ENCODE measurements at regions not wholly inside any gene's neighbourhood (a gene's known extent, or its start where the extent isn't known, plus 50 kb on each side); places are given as distances from the start of the nearest gene placed in this dataset.

DNA sequence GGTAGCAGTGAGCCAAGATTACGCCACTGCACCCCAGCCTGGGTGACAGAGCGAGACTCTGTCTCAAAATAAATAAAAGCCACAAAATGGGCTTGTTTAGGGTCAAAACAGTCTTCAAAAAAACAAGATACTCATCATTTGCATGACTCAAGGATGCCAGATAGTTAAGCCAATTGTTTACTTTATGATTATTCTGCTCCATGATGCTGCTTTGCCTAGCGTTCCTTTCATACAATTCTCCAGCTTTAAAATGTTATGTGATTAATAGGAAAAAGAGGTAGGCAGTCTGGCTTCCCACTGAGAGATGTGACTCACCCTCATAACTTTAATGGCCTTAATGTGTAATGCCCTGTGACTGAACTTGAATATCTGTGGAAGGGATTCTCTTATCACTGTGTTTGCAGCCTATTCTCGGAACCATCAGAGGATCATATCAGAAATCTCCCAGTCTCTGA, 364.6 kb upstream of the TRPC7 start:
- H3K4ac ChIP-seq (replicated peaks; ENCODE audit: insufficient read length, low read depth, low read length) = no peak overlapping the region
- H3K27me3 ChIP-seq (replicated peaks in 1 of 4; ENCODE audit: control insufficient read depth in 3 of 4, extremely low read depth in 1 of 4, insufficient read depth in 3 of 4, low read length in 3 of 4) = no peaks in the 10 kb centered on the region
- H3K14ac ChIP-seq (ENCODE audit: insufficient read length) = no peak overlapping the region
- ChIA-PET POLR2A (ENCODE audit: partially characterized antibody) (no interaction called here), CTCF (ENCODE audit: partially characterized antibody) (interaction anchor here (0.8 to 1.3 kb wide), 3 partner anchors 9 to 44 kb away, joined by 3 to 4 read pairs (median 3); no protein-coding TSS in a partner anchor)
- no peak for TF ChIP-seq SIRT6 (IDR thresholded peaks at IDR 0.05; ENCODE audit: low read length)
- H4K91ac ChIP-seq (replicated peaks; ENCODE audit: insufficient read length, low read length) = no peak overlapping the region
- no peak overlapping the region for H2AFZ ChIP-seq (ENCODE audit: low read length)
- H2BK15ac ChIP-seq (ENCODE audit: low read length) = no peak overlapping the region
- peaks cover 0 to 6% of the 10 kb centered on the region in 2 experiments; a peak in 1 of 4 replicates for H3K9me3 ChIP-seq (ENCODE audit: insufficient read depth in 2 of 2, low read depth in 1 of 2, low read length in 1 of 2)
- H2BK20ac ChIP-seq (ENCODE audit: low read length) = no peak overlapping the region
- 92% methylated on average over 4 of the region's 4 CpGs; no CpG with 5 or more reads in 1 of the 2 experiments for WGBS, 2 experiments (ENCODE audit: extremely low coverage in 1 of 2, insufficient coverage in 1 of 2, insufficient read length in 1 of 2, insufficient replicate concordance in 2 of 2, low coverage in 1 of 2, low lambda C conversion rate in 2 of 2, missing lambda C conversion rate in 1 of 2)
- no peak overlapping the region for H2BK12ac ChIP-seq (ENCODE audit: low read depth, low read length)
- no peak overlapping the region for H2AK5ac ChIP-seq (ENCODE audit: low read depth, low read length)
- H3K27ac ChIP-seq (ENCODE audit: low read depth, low read length) = no peak overlapping the region
- H4K20me1 ChIP-seq (replicated peaks in 1 of 2; ENCODE audit: control insufficient read depth in 1 of 2, insufficient read depth in 2 of 2, low read length in 2 of 2) = no peaks in the 10 kb centered on the region
- H2BK5ac ChIP-seq (ENCODE audit: low read depth, low read length) = no peak overlapping the region
- no peaks in the 10 kb centered on the region for H3K79me1 ChIP-seq (ENCODE audit: low read depth, low read length)
- no peak overlapping the region for H3K4me3 ChIP-seq (ENCODE audit: extremely low read depth in 1 of 4, insufficient read depth in 2 of 4, low read depth in 3 of 4, low read length in 4 of 4)
- no peaks in the 10 kb centered on the region for H3K79me2 ChIP-seq (ENCODE audit: control insufficient read depth in 1 of 2, insufficient read depth in 2 of 2, low read length in 2 of 2)
- no peaks in the 10 kb centered on the region for H3K36me3 ChIP-seq (ENCODE audit: control insufficient read depth in 2 of 4, insufficient read depth in 4 of 4, low read length in 3 of 4)
- H3K56ac ChIP-seq (replicated peaks; ENCODE audit: insufficient read length, low read depth, low read length) = no peak overlapping the region
- no peaks in the 10 kb centered on the region for H3K4me1 ChIP-seq (replicated peaks in 1 of 4; ENCODE audit: control insufficient read depth in 3 of 4, insufficient read depth in 4 of 4, low read length in 3 of 4)
- H4K5ac ChIP-seq (ENCODE audit: insufficient read length, low read depth, low read length) = no peak overlapping the region
- DNase-seq (ENCODE audit: low read depth in 1 of 2, low spot score in 2 of 2) = no peak
- H3K23ac ChIP-seq (ENCODE audit: insufficient read length) = no peak overlapping the region
- no peak for FAIRE-seq
- no peaks in the 10 kb centered on the region for H3K23me2 ChIP-seq (ENCODE audit: low read depth, low read length)
- H4K8ac ChIP-seq (ENCODE audit: extremely low read depth, insufficient read depth, low read length) = no peak overlapping the region
- H3K4me2 ChIP-seq (ENCODE audit: insufficient read depth in 1 of 2, low read depth in 2 of 2, low read length in 2 of 2) = no peak overlapping the region
- no peak overlapping the region for H3K18ac ChIP-seq (ENCODE audit: extremely low read depth, low read length)
- no peak overlapping the region for H2BK120ac ChIP-seq (replicated peaks; ENCODE audit: low read depth, low read length)
- no peak overlapping the region for H3K9ac ChIP-seq (replicated peaks in 1 of 4; ENCODE audit: extremely low read depth in 1 of 4, low read depth in 3 of 4, low read length in 3 of 4)

All from H1 (cell line).